GM12891 (cell line): ENCODE measurements at regions not wholly inside any gene's neighbourhood (a gene's known extent, or its start where the extent isn't known, plus 50 kb on each side); places are given as distances from the start of the nearest gene placed in this dataset.
"Not testable (repeated sequence)": the region's sequence is repeated elsewhere in the genome, so short reads cannot be mapped to it uniquely, and the experiment has no call there.

Source experiments
- POLR2A ChIP-seq: IDR thresholded peaks from 2 replicates; pipeline ENCODE4 v1.6.1; 2011; ENCODE audit warnings: low read depth, low read length, control low read depth
- POLR2AphosphoS5 ChIP-seq: IDR thresholded peaks from 2 replicates; pipeline ENCODE4 v1.6.1; 2011; ENCODE audit warnings: low read depth, low read length, control low read depth
- SPI1 ChIP-seq: IDR thresholded peaks from 2 replicates; pipeline ENCODE4 v1.6.1; 2011; ENCODE audit warnings: low read depth, low read length, control low read depth
- TAF1 ChIP-seq: IDR thresholded peaks from 2 replicates; pipeline ENCODE4 v1.6.1; 2011; ENCODE audit warnings: low read depth, low read length, control low read depth

DNA sequence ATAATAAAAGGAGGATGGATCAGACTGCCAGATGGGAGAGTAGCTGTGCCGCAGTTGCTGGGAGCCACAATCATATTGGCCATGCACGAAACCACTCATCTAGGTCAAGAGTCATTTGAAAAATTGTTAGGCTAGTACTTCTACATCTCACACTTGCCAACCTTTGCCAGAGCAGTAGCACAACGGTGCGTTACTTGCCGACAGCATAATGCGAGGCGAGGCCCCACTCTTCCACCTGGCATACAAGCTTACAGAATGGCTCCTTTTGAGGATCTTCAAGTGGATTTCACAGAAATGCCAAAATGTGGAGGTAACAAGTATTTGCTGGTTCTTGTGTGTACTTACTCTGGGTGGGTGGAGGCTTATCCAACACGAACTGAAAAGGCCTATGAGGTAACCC lies 268.3 kb upstream of the ATXN7L3B start:
- TF ChIP-seq TAF1, POLR2A, SPI1, POLR2AphosphoS5: not testable (repeated sequence)
